HCT116 (cell line): ENCODE measurements at regions not wholly inside any gene's neighbourhood (a gene's known extent, or its start where the extent isn't known, plus 50 kb on each side); places are given as distances from the start of the nearest gene placed in this dataset.

Source experiments
- ATAC-seq: fragments of 200-7000 bp; cut with Tn5 transposase; 2 replicates; pipeline ENCODE4 v1.9.1; 2020; ENCODE audit warnings: mild to moderate bottlenecking, moderate library complexity
- BruUV-seq: library from RNA; stranded (reverse); fragments of 400-500 nt; replicated peaks from 2 replicates; lab custom pipeline; 2021; lab: Mats Ljungman, UMichigan
- CTCF ChIA-PET: fragments of 300-600 bp; sonication (Branson Sonifier 250); formaldehyde crosslinking; loops from one replicate; lab custom pipeline; 2021; ENCODE audit warnings: antibody characterized with exemption; lab: Charles Lee
- POLR2A ChIA-PET: fragments of 300-600, 350-600 bp; sonication (Branson Sonifier 250); formaldehyde crosslinking; loops from one replicate; lab custom pipeline; 2021; ENCODE audit warnings: antibody characterized with exemption; lab: Charles Lee
- RAD21 ChIA-PET, 2 experiments: fragments of 300-600 bp; sonication (Branson Sonifier 250); formaldehyde crosslinking; loops; one replicate each; lab custom pipeline; 2023; ENCODE audit warnings: low total read pairs in 2 of 2; ENCODE audit not compliant: uncharacterized antibody in 2 of 2, unreplicated experiment in 2 of 2, low non-redundant PET in 1 of 2; lab: Charles Lee
- DNase-seq: peaks from one replicate; pipeline ENCODE4 v3.0.0-alpha.2; 2010; ENCODE audit warnings: low read depth, low spot score
- H2AFZ ChIP-seq: fragments of 200-600 bp; shearing (Covaris generic), sonication (generic); 2 replicates; pipeline ENCODE4 v1.6.1; 2017; ENCODE audit warnings: low read depth, mixed run types, mixed read lengths, antibody characterized with exemption, low read length; ENCODE audit not compliant: poor library complexity, severe bottlenecking
- H3K27ac ChIP-seq: 2 replicates; pipeline ENCODE4 v1.5.1; 2012; ENCODE audit warnings: low read depth, low read length
- H3K27me3 ChIP-seq: fragments of 200-600 bp; sonication (generic); 2 replicates; pipeline ENCODE4 v1.6.1; 2016; ENCODE audit warnings: mixed run types, low read length, mixed read lengths; ENCODE audit not compliant: insufficient read depth
- H3K36me3 ChIP-seq, 2 experiments: fragments of 200-500 bp in 1 of 2; fragments of 200-600 bp in 1 of 2; sonication (Bioruptor generic) in 1 of 2; sonication (generic) in 1 of 2; 2 replicates each; pipeline versions ENCODE4 v1.5.1 to v1.6.1; 2014 to 2016; ENCODE audit warnings: low read length in 2 of 2, inconsistent platforms in 1 of 2, mixed read lengths in 1 of 2, mixed run types in 1 of 2; ENCODE audit not compliant: insufficient read depth in 2 of 2, control insufficient read depth in 1 of 2
- H3K4me1 ChIP-seq, 2 experiments: fragments of 200-600 bp in 1 of 2; sonication (generic) in 1 of 2; 2 replicates each; pipeline versions ENCODE4 v1.5.1 to v1.6.1; 2012 to 2017; ENCODE audit warnings: low read length in 2 of 2, inconsistent platforms in 1 of 2, mild to moderate bottlenecking in 1 of 2, mixed read lengths in 1 of 2, mixed run types in 1 of 2, moderate library complexity in 1 of 2; ENCODE audit not compliant: insufficient read depth in 2 of 2, control insufficient read depth in 1 of 2
- H3K4me2 ChIP-seq: fragments of 200-600 bp; sonication (generic); 2 replicates; pipeline ENCODE4 v1.6.1; 2017; ENCODE audit warnings: mixed run types, low read length, mixed read lengths
- H3K4me3 ChIP-seq, 2 experiments: fragments of 200-600 bp in 1 of 2; sonication (generic) in 1 of 2; replicated peaks in 1 of 2; 2 replicates each; pipeline ENCODE4 v1.5.1; 2011 to 2016; ENCODE audit warnings: low read length in 2 of 2, control low read depth in 1 of 2, low read depth in 1 of 2, mild to moderate bottlenecking in 1 of 2, mixed read lengths in 1 of 2, mixed run types in 1 of 2
- H3K79me2 ChIP-seq: fragments of 200-600 bp; sonication (generic); 2 replicates; pipeline ENCODE4 v1.6.1; 2017; ENCODE audit warnings: mild to moderate bottlenecking, mixed run types, low read length, moderate library complexity, mixed read lengths; ENCODE audit not compliant: insufficient read depth
- H3K9ac ChIP-seq: fragments of 200-600 bp; sonication (generic); 2 replicates; pipeline ENCODE4 v1.6.1; 2016; ENCODE audit warnings: low read length, mixed read lengths
- H3K9me2 ChIP-seq: fragments of 200-600 bp; sonication (generic), shearing (Covaris generic); 2 replicates; pipeline ENCODE4 v1.6.1; 2017; ENCODE audit warnings: mixed run types, mild to moderate bottlenecking, moderate library complexity; ENCODE audit not compliant: insufficient read depth
- H3K9me3 ChIP-seq, 2 experiments: fragments of 200-500 bp in 1 of 2; fragments of 200-600 bp in 1 of 2; sonication (Bioruptor generic) in 1 of 2; sonication (generic) in 1 of 2; 2 replicates each; pipeline ENCODE4 v1.6.1; 2014 to 2017; ENCODE audit warnings: low read length in 2 of 2, mixed read lengths in 2 of 2, inconsistent platforms in 1 of 2, low read depth in 1 of 2, mild to moderate bottlenecking in 1 of 2, mixed run types in 1 of 2, moderate library complexity in 1 of 2; ENCODE audit not compliant: control insufficient read depth in 1 of 2, insufficient read depth in 1 of 2
- H4K20me1 ChIP-seq: fragments of 200-600 bp; sonication (generic), shearing (Covaris generic); 2 replicates; pipeline ENCODE4 v1.6.1; 2017; ENCODE audit warnings: mixed run types, mild to moderate bottlenecking, moderate library complexity; ENCODE audit not compliant: insufficient read depth
- ATF3 ChIP-seq: IDR thresholded peaks from 2 replicates; pipeline ENCODE4 v1.6.1; 2012
- CBX3 ChIP-seq: IDR thresholded peaks from 2 replicates; pipeline ENCODE4 v1.6.1; 2012; ENCODE audit warnings: low read depth
- EGR1 ChIP-seq: IDR thresholded peaks from 2 replicates; pipeline ENCODE4 v1.6.1; 2012; ENCODE audit warnings: low read depth
- MAX ChIP-seq: IDR thresholded peaks from 2 replicates; pipeline ENCODE4 v1.6.1; 2012
- POLR2A ChIP-seq: IDR thresholded peaks from 2 replicates; pipeline ENCODE4 v1.7.0; 2011; ENCODE audit warnings: borderline replicate concordance; ENCODE audit not compliant: insufficient read depth, insufficient read length; ENCODE audit errors: extremely low read depth
- POLR2AphosphoS5 ChIP-seq: IDR thresholded peaks from 2 replicates; pipeline ENCODE4 v1.6.1; 2011; ENCODE audit warnings: mild to moderate bottlenecking, low read depth, low read length, moderate library complexity
- SIN3A ChIP-seq: IDR thresholded peaks from 2 replicates; pipeline ENCODE4 v1.6.1; 2012; ENCODE audit warnings: low read depth
- SRF ChIP-seq: IDR thresholded peaks from 2 replicates; pipeline ENCODE4 v1.6.1; 2012; ENCODE audit warnings: low read depth
- TCF7L2 ChIP-seq: IDR thresholded peaks from 2 replicates; pipeline ENCODE4 v1.7.0; 2011; ENCODE audit warnings: borderline replicate concordance, inconsistent platforms; ENCODE audit not compliant: insufficient read depth, insufficient read length; ENCODE audit errors: extremely low read depth
- intact Hi-C: fragments of 100-400 bp; cut with micrococcal nuclease; formaldehyde crosslinking; loops from 2 replicates; pipeline ENCODE4 v1.10.0; 2022

- RAD21 ChIA-PET = no interaction called here
- Histone ChIP-seq H3K27ac (no peak overlapping the region), H3K79me2 (no peaks in the 10 kb centered on the region), H3K4me3 (no peak overlapping the region), H3K9ac (no peak overlapping the region), H3K27me3 (no peaks in the 10 kb centered on the region), H3K9me2 (no peaks in the 10 kb centered on the region), H2AFZ (no peak overlapping the region), H3K36me3 (peaks cover 0 to 6% of the 10 kb centered on the region in 2 experiments; a peak in 1 of 4 replicates), H3K4me1 (peaks cover 0 to 15% of the 10 kb centered on the region in 2 experiments; a peak in 1 of 4 replicates), H3K4me2 (no peak overlapping the region), H3K9me3 (peaks cover 7 to 14% of the 10 kb centered on the region in 2 experiments; a peak in 3 of 4 replicates), H4K20me1 (no peaks in the 10 kb centered on the region)
- ATAC-seq = no peak
- TF ChIP-seq TCF7L2 = no peak
- no peak for TF ChIP-seq EGR1
- no peak for TF ChIP-seq MAX
- no peak for TF ChIP-seq SRF
- TF ChIP-seq SIN3A = no peak
- peak; percentile 29; the same call in 1 of the 2 replicates for TF ChIP-seq CBX3
- TF ChIP-seq POLR2AphosphoS5 = no peak
- no TSS peak for BruUV-seq
- CTCF ChIA-PET = no interaction called here
- POLR2A ChIA-PET = no interaction called here
- intact Hi-C loops = no loop called here
- no peak for DNase-seq
Observed at GRCh38 chr2:226452768-226453167, 346.9 kb downstream of the IRS1 start.

GRCh38 chr2:226451486-226451885 lies 348.1 kb downstream of the IRS1 start:
- no peaks in the 10 kb centered on the region for H3K79me2 ChIP-seq
- DNase-seq (no peak), ATAC-seq (no peak)
- BruUV-seq = no TSS peak
- TF ChIP-seq ATF3 (no peak), POLR2A (no peak)
- H3K36me3 ChIP-seq = peaks cover 0 to 6% of the 10 kb centered on the region in 2 experiments; a peak in 1 of 4 replicates
- no peak overlapping the region for H3K4me3 ChIP-seq
- H3K4me2 ChIP-seq = no peak overlapping the region
- H3K9me2 ChIP-seq = no peaks in the 10 kb centered on the region
- ChIA-PET RAD21 (no interaction called here), POLR2A (no interaction called here), CTCF (no interaction called here)
- H3K9ac ChIP-seq = no peak overlapping the region
- no peak overlapping the region for H2AFZ ChIP-seq
- H3K9me3 ChIP-seq = peaks cover 7 to 14% of the 10 kb centered on the region in 2 experiments; a peak in 3 of 4 replicates
- no peak overlapping the region for H3K27ac ChIP-seq
- H3K27me3 ChIP-seq = no peaks in the 10 kb centered on the region
- intact Hi-C loops = no loop called here
- H3K4me1 ChIP-seq = peaks cover 0 to 21% of the 10 kb centered on the region in 2 experiments; a peak in 1 of 4 replicates
- no peaks in the 10 kb centered on the region for H4K20me1 ChIP-seq
